ENCODE measurements at regions not wholly inside any gene's neighbourhood (a gene's known extent, or its start where the extent isn't known, plus 50 kb on each side); places are given as distances from the start of the nearest gene placed in this dataset.

GRCh38 chr12:16833376-16834015 lies 227.5 kb upstream of the LMO3 start:
- DNase-seq (no peak), ATAC-seq (no peak)
- intact Hi-C loops (cut with DNase I): no loop called here
- Histone ChIP-seq H3K4me3 (no peak overlapping the region), H3K9me3 (no peaks in the 10 kb centered on the region), H3K36me3 (no peaks in the 10 kb centered on the region), H3K4me1 (no peaks in the 10 kb centered on the region), H3K27me3 (no peaks in the 10 kb centered on the region), H3K27ac (no peak overlapping the region)
- WGBS, 2 donors: 47 to 51% methylated on average over 2 of the region's 2 CpGs
- TF ChIP-seq CTCF (IDR thresholded peaks at IDR 0.05): no peak

GRCh38 chr12:16828891-16829290 lies 222.9 kb upstream of the LMO3 start:
- intact Hi-C loops (cut with DNase I): no loop called here
- Histone ChIP-seq H3K9me3 (peaks cover 0 to 18% (median 0%) of the 10 kb centered on the region in 11 donors), H3K36me3 (no peaks in the 10 kb centered on the region), H3K4me1 (no peaks in the 10 kb centered on the region), H3K27ac (no peak overlapping the region), H3K27me3 (no peaks in the 10 kb centered on the region), H3K4me3 (no peak overlapping the region)
- DNase-seq (no peak), ATAC-seq (no peak)
- TF ChIP-seq CTCF (IDR thresholded peaks at IDR 0.05): no peak
- 57 to 58% methylated on average over 2 of the region's 2 CpGs for WGBS, 2 donors

- WGBS, 2 donors: 76 to 86% methylated on average over 4 of the region's 4 CpGs
- Histone ChIP-seq H3K9me3 (peaks cover 0 to 20% (median 0%) of the 10 kb centered on the region in 11 donors), H3K36me3 (no peaks in the 10 kb centered on the region), H3K4me1 (no peaks in the 10 kb centered on the region), H3K27ac (no peak overlapping the region), H3K27me3 (no peaks in the 10 kb centered on the region), H3K4me3 (no peak overlapping the region)
- DNase-seq: no peak
- TF ChIP-seq CTCF (IDR thresholded peaks at IDR 0.05): no peak
- intact Hi-C loops (cut with DNase I): no loop called here
- no peak for ATAC-seq
Measured at GRCh38 chr12:16807731-16808130, 201.8 kb upstream of the LMO3 start.

DNA sequence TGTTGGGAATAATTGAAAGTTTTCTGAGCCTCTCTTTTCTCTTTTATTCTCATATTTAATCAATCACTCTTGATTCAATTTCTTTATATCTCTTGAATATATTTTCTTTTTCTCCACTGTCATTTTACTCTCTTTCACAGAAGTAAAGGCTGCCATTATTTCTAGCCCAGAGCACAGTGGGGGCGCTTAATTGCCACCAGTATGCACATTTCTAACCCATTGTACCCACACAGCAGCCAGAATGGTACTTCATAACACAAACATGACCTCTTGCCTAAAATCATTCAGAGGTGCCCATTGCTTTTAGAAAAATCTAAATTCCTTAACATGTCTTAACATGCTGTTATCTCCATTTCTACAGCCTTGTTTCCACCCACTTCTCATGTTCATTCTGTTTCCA lies 190.2 kb upstream of the LMO3 start:
- TF ChIP-seq CTCF (IDR thresholded peaks at IDR 0.05): no peak

More for the DNA sequence above, 190.2 kb upstream of the LMO3 start:
- no peak for ATAC-seq
- H3K36me3 ChIP-seq: no peaks in the 10 kb centered on the region
- no peak overlapping the region for H3K4me3 ChIP-seq
- 37 to 38% methylated on average over 1 of the region's 1 CpG for WGBS, 2 donors
- DNase-seq: no peak
- intact Hi-C loops (cut with DNase I): no loop called here
- no peaks in the 10 kb centered on the region for H3K27me3 ChIP-seq
- H3K27ac ChIP-seq: no peak overlapping the region
- peaks cover 0 to 2% (median 0%) of the 10 kb centered on the region in 11 donors for H3K9me3 ChIP-seq
- no peaks in the 10 kb centered on the region for H3K4me1 ChIP-seq

Data from heart right ventricle (tissue), 16 donors.